Fibroblast of skin of scalp (primary cell): ENCODE measurements at regions not wholly inside any gene's neighbourhood (a gene's known extent, or its start where the extent isn't known, plus 50 kb on each side); places are given as distances from the start of the nearest gene placed in this dataset.

Experiments
- DNase-seq: peaks from one replicate; pipeline ENCODE4 v3.0.0-alpha.2; 2013

GRCh38 chr13:64871742-64872141, 2358.4 kb downstream of the PCDH9 start:
- no peak for DNase-seq

GRCh38 chr13:64869539-64869938, 2360.6 kb downstream of the PCDH9 start:
- no peak for DNase-seq

DNA sequence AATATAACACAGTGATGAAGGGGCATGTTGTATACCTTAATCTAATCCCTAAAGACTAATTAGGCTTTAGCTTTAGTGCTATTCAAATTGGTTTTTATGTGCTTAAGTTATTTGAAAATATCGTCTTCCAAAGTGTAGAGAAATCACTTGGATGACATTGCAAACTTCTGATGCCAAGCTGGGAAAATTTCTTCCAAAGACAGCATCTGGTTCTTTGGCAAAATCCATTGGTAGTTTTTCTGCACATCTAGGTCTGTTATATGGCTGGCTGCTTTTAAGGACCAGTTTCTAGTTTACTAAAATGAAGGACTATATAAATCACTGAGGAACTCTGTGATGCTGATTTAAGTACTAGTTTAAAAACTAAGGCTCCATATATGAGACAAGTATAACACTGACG, 2362.3 kb downstream of the PCDH9 start:
- no peak for DNase-seq

- DNase-seq = no peak
These were observed 2363.8 kb downstream of the PCDH9 start for GRCh38 chr13:64866331-64866730.

- peak; percentile 56 for DNase-seq
These were observed 2374.6 kb downstream of the PCDH9 start for GRCh38 chr13:64855506-64855905.

DNA sequence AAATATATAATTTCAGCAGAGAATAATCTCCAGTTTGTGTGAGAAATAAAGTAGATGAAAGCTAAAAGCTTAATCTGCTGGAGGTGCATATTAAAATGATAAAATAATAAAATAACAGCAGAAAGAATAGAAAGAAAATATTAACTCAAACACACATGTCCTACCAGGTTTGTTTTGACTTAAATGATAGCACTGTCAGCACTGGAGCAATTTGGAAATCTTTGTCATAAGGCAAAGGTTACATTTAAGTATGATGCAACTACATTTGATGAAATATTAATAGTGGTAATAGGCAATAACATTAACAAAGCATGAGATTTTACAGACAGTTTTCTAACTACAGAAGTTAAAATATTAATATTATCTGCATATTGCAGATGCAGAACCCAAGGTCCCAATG, 2380.1 kb downstream of the PCDH9 start:
- DNase-seq = no peak

DNA sequence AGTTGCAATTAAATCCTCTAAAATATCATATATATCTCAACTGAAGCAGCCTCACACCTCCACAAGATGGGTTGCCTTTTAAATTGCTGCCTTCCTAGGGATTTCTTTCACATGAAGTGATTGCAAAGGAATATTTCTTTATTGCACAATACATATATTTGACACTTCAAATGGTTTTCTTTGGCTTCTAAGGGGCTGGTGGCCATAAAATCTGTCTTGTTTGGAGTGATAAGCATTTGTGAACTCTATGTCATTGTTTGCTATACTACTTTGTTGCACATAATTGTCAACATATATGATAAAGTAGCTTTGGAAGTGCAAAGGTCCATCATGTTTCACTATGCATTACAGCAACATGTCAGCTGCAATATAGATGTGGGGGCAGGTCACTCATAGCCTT, 2380.9 kb downstream of the PCDH9 start:
- no peak for DNase-seq

GRCh38 chr13:64847767-64848166, 2382.4 kb downstream of the PCDH9 start:
- DNase-seq = no peak

GRCh38 chr13:64845110-64845509, 2385.0 kb downstream of the PCDH9 start:
- no peak for DNase-seq

- peak; percentile 10 for DNase-seq
These were observed 2411.1 kb downstream of the PCDH9 start for GRCh38 chr13:64819081-64819480.

GRCh38 chr13:64817691-64818090, 2412.4 kb downstream of the PCDH9 start:
- peak; percentile 30 for DNase-seq

DNA sequence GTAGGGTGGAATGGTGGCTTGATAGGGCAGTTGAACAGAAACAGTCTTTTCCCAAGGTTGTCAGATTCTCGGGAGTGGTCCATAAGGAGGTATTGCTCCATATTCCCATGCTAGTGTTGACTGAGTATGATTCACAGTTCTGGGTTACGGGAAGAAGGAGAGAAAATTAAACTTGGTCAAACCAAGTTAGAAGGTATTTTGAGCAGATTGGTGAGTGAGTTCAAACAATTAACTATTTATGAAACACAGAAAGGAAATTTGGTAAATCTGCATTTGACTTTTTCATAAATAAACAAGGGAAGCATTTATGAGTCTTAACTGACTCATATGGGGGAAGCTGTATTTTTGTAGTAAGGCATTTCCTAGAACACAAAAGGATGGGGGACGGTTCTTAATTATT, 2419.4 kb downstream of the PCDH9 start:
- DNase-seq = peak; percentile 5

GRCh38 chr13:64808704-64809103, 2421.4 kb downstream of the PCDH9 start:
- no peak for DNase-seq

GRCh38 chr13:64801768-64802167, 2428.4 kb downstream of the PCDH9 start:
- DNase-seq = no peak

DNA sequence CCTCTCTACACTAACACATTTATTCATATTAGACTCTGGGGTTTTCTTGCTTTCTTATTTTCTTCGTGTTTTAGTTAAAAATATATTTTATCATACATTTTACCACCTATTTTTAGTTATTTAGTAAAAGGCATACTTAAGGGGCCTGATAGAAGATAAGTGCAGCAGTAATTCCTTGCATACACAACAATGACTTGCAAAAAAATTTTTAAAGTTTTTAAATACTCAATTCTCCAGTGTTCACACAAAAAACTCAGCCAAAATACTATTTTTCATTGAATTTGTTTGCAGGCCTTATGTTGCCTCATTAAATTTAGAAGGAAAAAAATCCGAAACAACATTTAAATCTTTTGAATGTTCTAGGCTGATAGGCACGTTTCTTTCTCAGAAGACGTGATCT, 2431.7 kb downstream of the PCDH9 start:
- DNase-seq = no peak

- no peak for DNase-seq
These were observed 2436.5 kb downstream of the PCDH9 start for GRCh38 chr13:64793592-64793991.

DNA sequence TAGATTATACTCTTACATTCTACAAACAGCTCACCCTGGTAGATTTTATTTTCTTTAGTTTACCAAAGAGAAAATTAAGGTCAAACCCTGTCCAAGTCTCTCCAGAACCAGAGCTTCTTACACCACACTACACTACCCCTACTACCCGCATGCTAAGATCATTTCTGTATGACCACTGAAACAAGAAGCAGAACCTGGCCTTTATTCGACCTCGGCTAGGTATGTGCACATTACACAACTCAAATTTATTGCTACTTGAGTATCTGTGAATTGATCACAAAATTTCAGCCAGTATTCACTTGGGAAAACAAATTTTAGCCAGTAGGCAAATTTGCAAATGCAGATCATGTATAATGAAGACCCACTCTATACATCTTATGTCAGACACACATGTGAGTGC, 2437.0 kb downstream of the PCDH9 start:
- DNase-seq = no peak

GRCh38 chr13:64791373-64791772, 2438.8 kb downstream of the PCDH9 start:
- no peak for DNase-seq

GRCh38 chr13:64782466-64782865, 2447.7 kb downstream of the PCDH9 start:
- no peak for DNase-seq

GRCh38 chr13:64778002-64778401, 2452.1 kb downstream of the PCDH9 start:
- no peak for DNase-seq

- DNase-seq = no peak
These were observed 2455.2 kb downstream of the PCDH9 start for GRCh38 chr13:64774915-64775314.

- DNase-seq = no peak
These were observed 2459.4 kb downstream of the PCDH9 start for GRCh38 chr13:64770743-64771142.

DNA sequence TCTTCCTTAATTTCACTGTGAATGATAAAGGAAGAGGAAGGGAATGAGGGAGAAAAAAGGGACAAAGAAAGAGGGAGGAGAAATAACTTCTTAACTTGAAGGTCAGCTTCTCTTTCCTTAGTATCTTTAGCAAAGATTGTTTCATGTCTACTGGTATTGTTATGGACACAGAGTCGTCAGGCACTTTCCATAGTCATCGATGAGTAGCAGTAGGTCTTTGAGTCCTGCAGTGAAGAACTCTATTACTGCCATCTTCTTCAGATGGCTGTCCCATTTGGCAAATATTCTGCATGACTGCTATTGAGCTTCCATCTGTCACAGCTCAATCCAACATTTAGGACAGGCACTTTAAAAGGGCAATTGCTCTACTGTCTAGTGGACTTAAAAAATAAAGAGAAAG, 2463.1 kb downstream of the PCDH9 start:
- DNase-seq = no peak

DNA sequence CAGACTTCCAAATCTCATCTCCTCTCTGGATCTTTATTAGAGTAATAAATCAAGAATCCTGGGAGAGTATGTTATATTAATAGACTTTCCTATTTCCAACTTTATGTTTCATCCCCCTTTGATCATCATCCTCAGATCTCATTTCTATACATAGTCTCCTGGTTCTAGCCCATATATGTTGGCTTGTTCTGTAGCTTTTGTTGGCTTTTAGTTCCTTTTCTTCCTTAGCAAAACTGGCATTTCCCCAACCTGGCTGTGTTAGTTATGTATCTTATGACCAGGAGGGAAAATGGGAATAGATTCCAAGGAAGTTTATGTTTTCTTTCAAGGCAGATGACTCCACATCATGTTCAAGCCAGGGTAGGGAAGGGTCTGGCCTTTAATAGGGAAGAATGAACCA, 2464.5 kb downstream of the PCDH9 start:
- DNase-seq = no peak

DNA sequence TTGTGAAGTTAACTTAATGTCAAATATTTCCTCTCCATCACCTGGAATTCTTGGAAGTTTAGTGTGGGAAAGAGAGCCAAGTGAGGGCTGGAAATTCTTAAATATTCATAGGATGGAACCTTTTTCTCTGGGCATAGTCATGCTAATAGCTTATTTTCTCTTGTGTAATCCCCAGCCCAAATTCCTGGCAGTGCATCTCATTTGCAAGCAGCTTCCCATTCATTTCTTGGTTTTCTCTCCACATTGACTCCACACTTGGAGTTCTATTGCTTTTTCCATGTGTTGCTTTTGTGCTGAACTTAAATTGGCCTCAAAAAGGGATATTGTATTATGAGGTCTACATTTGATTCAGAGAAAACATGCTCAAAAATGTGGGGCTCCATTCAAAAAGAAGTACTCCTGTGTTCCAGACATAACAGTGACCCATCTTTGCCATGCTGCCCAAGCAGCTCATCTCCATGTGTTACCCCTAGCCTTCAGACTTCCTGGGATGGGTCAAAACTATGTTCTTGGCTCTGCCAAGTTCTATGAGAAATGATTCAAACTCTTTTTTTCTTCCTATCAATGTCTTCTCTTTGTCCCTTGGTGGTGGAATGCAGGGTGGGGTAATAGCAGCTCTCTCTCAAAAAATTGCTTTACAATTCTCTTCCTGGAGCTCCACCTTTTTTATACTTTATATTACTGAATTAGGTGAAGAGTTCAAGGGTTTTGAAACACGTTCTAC, 2471.5 kb downstream of the PCDH9 start:
- DNase-seq = no peak
